Erythroblast (primary cell): ENCODE measurements at regions not wholly inside any gene's neighbourhood (a gene's known extent, or its start where the extent isn't known, plus 50 kb on each side); places are given as distances from the start of the nearest gene placed in this dataset.

Source experiments
- GATA1 ChIP-seq: IDR thresholded peaks from 2 replicates; pipeline ENCODE4 v1.6.1; 2011; ENCODE audit warnings: low read depth, mild to moderate bottlenecking, control low read depth, low read length, moderate library complexity
- POLR2A ChIP-seq: IDR thresholded peaks from 2 replicates; pipeline ENCODE4 v1.6.1; 2011; ENCODE audit warnings: mild to moderate bottlenecking, low read length

GRCh38 chr4:186416451-186417060 is 138.8 kb downstream of the MTNR1A start:
- TF ChIP-seq POLR2A (no peak), GATA1 (no peak)
